Left ventricle myocardium inferior (tissue), 1 donor: ENCODE measurements at regions not wholly inside any gene's neighbourhood (a gene's known extent, or its start where the extent isn't known, plus 50 kb on each side); places are given as distances from the start of the nearest gene placed in this dataset.

Experiments
- DNase-seq: peaks from one replicate; pipeline ENCODE4 v3.0.0-alpha.2; 2020
- H3K27ac ChIP-seq: fragments of 200-600 bp; replicated peaks from 2 replicates; pipeline ENCODE4 v1.8.0; 2021
- H3K27me3 ChIP-seq: fragments of 200-600 bp; 2 replicates; pipeline ENCODE4 v1.8.0; 2021; ENCODE audit warnings: low read depth
- H3K36me3 ChIP-seq: fragments of 200-600 bp; 2 replicates; pipeline ENCODE4 v1.8.0; 2021
- H3K4me1 ChIP-seq: fragments of 200-600 bp; 2 replicates; pipeline ENCODE4 v1.8.0; 2021
- H3K4me3 ChIP-seq: fragments of 200-600 bp; 2 replicates; pipeline ENCODE4 v1.8.0; 2021; ENCODE audit warnings: mild to moderate bottlenecking, moderate library complexity
- H3K9me3 ChIP-seq: fragments of 200-600 bp; replicated peaks from 2 replicates; pipeline ENCODE4 v1.8.0; 2021
- intact Hi-C: fragments of 100-400 bp; cut with micrococcal nuclease; formaldehyde crosslinking; loops from one replicate; pipeline ENCODE4 v1.11.0; 2022
- TF ChIP-seq, protein P1 (sequence below): fragments of 200-600 bp; IDR thresholded peaks from 2 replicates; pipeline ENCODE4 v1.8.0; 2021; ENCODE audit warnings: antibody characterized with exemption, mild to moderate bottlenecking, borderline replicate concordance
- donor health status: DM: no; HTN: yes; CAD: no; lungs with severe emphysema.

- no peaks in the 10 kb centered on the region for H3K36me3 ChIP-seq
- DNase-seq: no peak
- peaks cover 20% of the 10 kb centered on the region for H3K4me1 ChIP-seq
- intact Hi-C loops: no loop called here
- TF ChIP-seq, protein P1, sequence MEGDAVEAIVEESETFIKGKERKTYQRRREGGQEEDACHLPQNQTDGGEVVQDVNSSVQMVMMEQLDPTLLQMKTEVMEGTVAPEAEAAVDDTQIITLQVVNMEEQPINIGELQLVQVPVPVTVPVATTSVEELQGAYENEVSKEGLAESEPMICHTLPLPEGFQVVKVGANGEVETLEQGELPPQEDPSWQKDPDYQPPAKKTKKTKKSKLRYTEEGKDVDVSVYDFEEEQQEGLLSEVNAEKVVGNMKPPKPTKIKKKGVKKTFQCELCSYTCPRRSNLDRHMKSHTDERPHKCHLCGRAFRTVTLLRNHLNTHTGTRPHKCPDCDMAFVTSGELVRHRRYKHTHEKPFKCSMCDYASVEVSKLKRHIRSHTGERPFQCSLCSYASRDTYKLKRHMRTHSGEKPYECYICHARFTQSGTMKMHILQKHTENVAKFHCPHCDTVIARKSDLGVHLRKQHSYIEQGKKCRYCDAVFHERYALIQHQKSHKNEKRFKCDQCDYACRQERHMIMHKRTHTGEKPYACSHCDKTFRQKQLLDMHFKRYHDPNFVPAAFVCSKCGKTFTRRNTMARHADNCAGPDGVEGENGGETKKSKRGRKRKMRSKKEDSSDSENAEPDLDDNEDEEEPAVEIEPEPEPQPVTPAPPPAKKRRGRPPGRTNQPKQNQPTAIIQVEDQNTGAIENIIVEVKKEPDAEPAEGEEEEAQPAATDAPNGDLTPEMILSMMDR: no peak
- no peaks in the 10 kb centered on the region for H3K27me3 ChIP-seq
- H3K4me3 ChIP-seq: no peak overlapping the region
- H3K27ac ChIP-seq: no peak overlapping the region
- no peaks in the 10 kb centered on the region for H3K9me3 ChIP-seq
Measured at GRCh38 chr18:10138719-10139118, 224.9 kb downstream of the VAPA start.

- no peak for DNase-seq
- intact Hi-C loops: no loop called here
- TF ChIP-seq, protein P1: no peak
- H3K4me1 ChIP-seq: peaks cover 25% of the 10 kb centered on the region
- H3K4me3 ChIP-seq: no peak overlapping the region
- H3K27me3 ChIP-seq: no peaks in the 10 kb centered on the region
- no peaks in the 10 kb centered on the region for H3K36me3 ChIP-seq
- H3K27ac ChIP-seq: no peak overlapping the region
- no peaks in the 10 kb centered on the region for H3K9me3 ChIP-seq
Measured at GRCh38 chr18:10139783-10140410, 226.1 kb downstream of the VAPA start.

GRCh38 chr18:10140461-10141282 is 226.9 kb downstream of the VAPA start:
- Histone ChIP-seq H3K4me1 (peaks cover 25% of the 10 kb centered on the region), H3K36me3 (no peaks in the 10 kb centered on the region), H3K4me3 (no peak overlapping the region), H3K27me3 (no peaks in the 10 kb centered on the region), H3K27ac (no peak overlapping the region), H3K9me3 (no peaks in the 10 kb centered on the region)
- TF ChIP-seq, protein P1: no peak
- no peak for DNase-seq
- intact Hi-C loops: no loop called here

DNA sequence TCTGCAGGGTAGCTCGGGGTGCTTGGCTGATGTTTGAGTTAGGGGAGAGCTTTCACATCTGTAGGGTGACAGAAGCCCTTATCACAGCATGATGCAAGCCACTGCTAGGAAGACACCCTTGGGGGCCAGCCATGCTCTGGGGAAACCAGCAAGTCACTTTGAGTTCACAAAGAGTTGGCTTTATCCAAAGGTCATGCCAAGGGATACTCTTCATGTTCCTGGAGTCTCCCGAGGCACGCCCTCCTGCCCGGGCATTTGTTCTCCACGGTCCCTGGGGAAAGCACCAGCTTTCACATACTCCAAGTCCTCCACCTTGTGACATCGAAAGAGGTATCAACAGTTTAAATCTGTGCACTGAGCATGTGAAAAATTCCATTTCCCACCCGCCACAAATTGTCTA is 227.7 kb downstream of the VAPA start:
- H3K4me1 ChIP-seq: peaks cover 25% of the 10 kb centered on the region
- no peak overlapping the region for H3K27ac ChIP-seq
- intact Hi-C loops: no loop called here
- H3K27me3 ChIP-seq: no peaks in the 10 kb centered on the region
- DNase-seq: no peak
- no peak overlapping the region for H3K4me3 ChIP-seq
- H3K9me3 ChIP-seq: no peaks in the 10 kb centered on the region
- TF ChIP-seq, protein P1: no peak
- no peaks in the 10 kb centered on the region for H3K36me3 ChIP-seq

- Histone ChIP-seq H3K4me3 (no peak overlapping the region), H3K27ac (no peak overlapping the region), H3K4me1 (peaks cover 25% of the 10 kb centered on the region), H3K27me3 (no peaks in the 10 kb centered on the region), H3K36me3 (no peaks in the 10 kb centered on the region), H3K9me3 (no peaks in the 10 kb centered on the region)
- TF ChIP-seq, protein P1: no peak
- intact Hi-C loops: no loop called here
- no peak for DNase-seq
Measured at GRCh38 chr18:10142056-10142455, 228.2 kb downstream of the VAPA start.
